CD8-positive, alpha-beta memory T cell (primary cell): ENCODE measurements at regions not wholly inside any gene's neighbourhood (a gene's known extent, or its start where the extent isn't known, plus 50 kb on each side); places are given as distances from the start of the nearest gene placed in this dataset.
A peak's percentile ranks its signal among the peaks of the same experiment; 100 is the strongest.

Source experiments
- CTCF ChIA-PET: fragments of 350-600 bp; sonication (Branson Sonifier 250); formaldehyde crosslinking; loops from one replicate; lab custom pipeline; 2021; ENCODE audit warnings: antibody characterized with exemption; lab: Charles Lee
- POLR2A ChIA-PET: fragments of 350-600 bp; sonication (Branson Sonifier 250); formaldehyde crosslinking; loops from one replicate; lab custom pipeline; 2021; ENCODE audit warnings: antibody characterized with exemption; lab: Charles Lee
- DNase-seq, 5 donors: peaks; one replicate each; pipeline versions ENCODE4 v3.0.0 to v3.0.0-alpha.2; 2020 to 2022; ENCODE audit warnings: mixed read lengths in 1 of 5
- H3K27ac ChIP-seq: one replicate; pipeline ENCODE4 v1.7.0; 2013; ENCODE audit warnings: low read depth, mild to moderate bottlenecking, low read length, moderate library complexity
- H3K27me3 ChIP-seq: 2 replicates; pipeline ENCODE4 v1.7.0; 2013; ENCODE audit warnings: low read length, mild to moderate bottlenecking; ENCODE audit not compliant: insufficient read depth, poor library complexity, severe bottlenecking
- H3K36me3 ChIP-seq: 2 replicates; pipeline ENCODE4 v1.7.0; 2013; ENCODE audit warnings: mild to moderate bottlenecking, low read length, moderate library complexity; ENCODE audit not compliant: insufficient read depth
- H3K4me1 ChIP-seq: 2 replicates; pipeline ENCODE4 v1.7.0; 2013; ENCODE audit warnings: mild to moderate bottlenecking, low read length, moderate library complexity; ENCODE audit not compliant: insufficient read depth
- H3K4me3 ChIP-seq: 2 replicates; pipeline ENCODE4 v1.7.0; 2013; ENCODE audit warnings: mild to moderate bottlenecking, low read length
- H3K9me3 ChIP-seq: 2 replicates; pipeline ENCODE4 v1.7.0; 2013; ENCODE audit warnings: mild to moderate bottlenecking, low read length
- H3K27ac Mint-ChIP-seq, 8 donors: one replicate each; pipeline ENCODE4 v1.8.0; 2020 to 2021; ENCODE audit warnings: mixed read lengths in 8 of 8, mild to moderate bottlenecking in 6 of 8, inconsistent platforms in 3 of 8, moderate library complexity in 3 of 8
- H3K27me3 Mint-ChIP-seq, 2 donors: one replicate each; pipeline ENCODE4 v1.8.0; 2020 to 2021; ENCODE audit warnings: mixed read lengths in 2 of 2, mild to moderate bottlenecking in 1 of 2, moderate library complexity in 1 of 2
- H3K36me3 Mint-ChIP-seq, 3 donors: one replicate each; pipeline ENCODE4 v1.8.0; 2020 to 2021; ENCODE audit warnings: mixed read lengths in 3 of 3, inconsistent platforms in 1 of 3, mild to moderate bottlenecking in 1 of 3
- H3K4me1 Mint-ChIP-seq, 3 donors: one replicate each; pipeline ENCODE4 v1.8.0; 2020 to 2021; ENCODE audit warnings: mixed read lengths in 3 of 3, inconsistent platforms in 1 of 3, mild to moderate bottlenecking in 1 of 3
- H3K4me3 Mint-ChIP-seq, 7 donors: one replicate each; pipeline ENCODE4 v1.8.0; 2020 to 2021; ENCODE audit warnings: mixed read lengths in 7 of 7, mild to moderate bottlenecking in 6 of 7, moderate library complexity in 4 of 7, inconsistent platforms in 2 of 7
- H3K9me3 Mint-ChIP-seq, 5 donors: one replicate each; pipeline ENCODE4 v1.8.0; 2020 to 2022; ENCODE audit warnings: mixed read lengths in 5 of 5, mild to moderate bottlenecking in 3 of 5, moderate library complexity in 2 of 5, inconsistent platforms in 1 of 5

- H3K27ac Mint-ChIP-seq, result no peak overlapping the region
- H3K9me3 ChIP-seq, result no peaks in the 10 kb centered on the region
- H3K27me3 ChIP-seq, result no peaks in the 10 kb centered on the region
- peaks cover 0 to 3% of the 10 kb centered on the region in 2 donors for H3K27me3 Mint-ChIP-seq
- no peaks in the 10 kb centered on the region for H3K4me1 ChIP-seq
- no peaks in the 10 kb centered on the region for H3K4me1 Mint-ChIP-seq
- H3K36me3 Mint-ChIP-seq, result no peaks in the 10 kb centered on the region
- no peak overlapping the region for H3K4me3 ChIP-seq
- no peaks in the 10 kb centered on the region for H3K36me3 ChIP-seq
- H3K9me3 Mint-ChIP-seq, result no peaks in the 10 kb centered on the region
- no peak for DNase-seq
- ChIA-PET CTCF (no interaction called here), POLR2A (no interaction called here)
- H3K4me3 Mint-ChIP-seq, result no peak overlapping the region
- no peak overlapping the region for H3K27ac ChIP-seq
Measured at GRCh38 chr4:89486673-89487072, 179.1 kb upstream of the GPRIN3 start.

- Mint-ChIP-seq H3K9me3 (no peaks in the 10 kb centered on the region), H3K36me3 (no peaks in the 10 kb centered on the region), H3K4me1 (no peaks in the 10 kb centered on the region), H3K27ac (no peak overlapping the region), H3K27me3 (peaks cover 1 to 3% of the 10 kb centered on the region in 2 donors), H3K4me3 (no peak overlapping the region)
- Histone ChIP-seq H3K36me3 (no peaks in the 10 kb centered on the region), H3K9me3 (no peaks in the 10 kb centered on the region), H3K4me1 (no peaks in the 10 kb centered on the region), H3K4me3 (no peak overlapping the region), H3K27me3 (no peaks in the 10 kb centered on the region), H3K27ac (no peak overlapping the region)
- no peak for DNase-seq
- CTCF ChIA-PET, result no interaction called here
- POLR2A ChIA-PET, result no interaction called here
Measured at GRCh38 chr4:89486042-89486441, 178.4 kb upstream of the GPRIN3 start.

- peaks cover 0 to 7% (median 0%) of the 10 kb centered on the region in 5 donors for H3K9me3 Mint-ChIP-seq
- Histone ChIP-seq H3K4me3 (no peak overlapping the region), H3K27ac (no peak overlapping the region), H3K36me3 (no peaks in the 10 kb centered on the region), H3K9me3 (no peaks in the 10 kb centered on the region), H3K4me1 (no peaks in the 10 kb centered on the region), H3K27me3 (no peaks in the 10 kb centered on the region)
- H3K36me3 Mint-ChIP-seq, result peaks cover 0 to 9% (median 0%) of the 10 kb centered on the region in 3 donors
- no peaks in the 10 kb centered on the region for H3K4me1 Mint-ChIP-seq
- peaks cover 3 to 5% of the 10 kb centered on the region in 2 donors for H3K27me3 Mint-ChIP-seq
- ChIA-PET POLR2A (no interaction called here), CTCF (no interaction called here)
- no peak overlapping the region for H3K4me3 Mint-ChIP-seq
- no peak overlapping the region for H3K27ac Mint-ChIP-seq
- no peak for DNase-seq
Measured at GRCh38 chr4:89483833-89484232, 176.2 kb upstream of the GPRIN3 start.

- H3K4me3 Mint-ChIP-seq, result no peak overlapping the region
- H3K27ac Mint-ChIP-seq, result peak overlapping the region in 1 of 8 donors; percentile 28
- Histone ChIP-seq H3K27ac (no peak overlapping the region), H3K4me3 (no peak overlapping the region), H3K4me1 (no peaks in the 10 kb centered on the region), H3K27me3 (no peaks in the 10 kb centered on the region), H3K36me3 (no peaks in the 10 kb centered on the region), H3K9me3 (no peaks in the 10 kb centered on the region)
- DNase-seq, result no peak
- ChIA-PET CTCF (no interaction called here), POLR2A (no interaction called here)
- peaks cover 0 to 7% (median 0%) of the 10 kb centered on the region in 5 donors for H3K9me3 Mint-ChIP-seq
- no peaks in the 10 kb centered on the region for H3K4me1 Mint-ChIP-seq
- H3K36me3 Mint-ChIP-seq, result peaks cover 0 to 9% (median 0%) of the 10 kb centered on the region in 3 donors
- peaks cover 3 to 5% of the 10 kb centered on the region in 2 donors for H3K27me3 Mint-ChIP-seq
Measured at GRCh38 chr4:89482926-89483595, 175.5 kb upstream of the GPRIN3 start.

GRCh38 chr4:89482251-89482650 is 174.7 kb upstream of the GPRIN3 start:
- no peak for DNase-seq
- H3K36me3 ChIP-seq, result no peaks in the 10 kb centered on the region
- Mint-ChIP-seq H3K4me3 (no peak overlapping the region), H3K36me3 (peaks cover 0 to 9% (median 0%) of the 10 kb centered on the region in 3 donors), H3K27ac (no peak overlapping the region), H3K27me3 (peaks cover 5 to 8% of the 10 kb centered on the region in 2 donors), H3K9me3 (peaks cover 0 to 7% (median 0%) of the 10 kb centered on the region in 5 donors), H3K4me1 (no peaks in the 10 kb centered on the region)
- H3K9me3 ChIP-seq, result no peaks in the 10 kb centered on the region
- H3K4me3 ChIP-seq, result no peak overlapping the region
- no peaks in the 10 kb centered on the region for H3K4me1 ChIP-seq
- H3K27ac ChIP-seq, result no peak overlapping the region
- ChIA-PET CTCF (no interaction called here), POLR2A (no interaction called here)
- H3K27me3 ChIP-seq, result no peaks in the 10 kb centered on the region

GRCh38 chr4:89469930-89470375 is 162.4 kb upstream of the GPRIN3 start:
- no peaks in the 10 kb centered on the region for H3K27me3 ChIP-seq
- H3K36me3 ChIP-seq, result no peaks in the 10 kb centered on the region
- peaks cover 14 to 19% (median 16%) of the 10 kb centered on the region in 3 donors for H3K4me1 Mint-ChIP-seq
- no peaks in the 10 kb centered on the region for H3K9me3 ChIP-seq
- ChIA-PET POLR2A (no interaction called here), CTCF (no interaction called here)
- peak overlapping the region in 4 of 8 donors; percentile 2 to 52 (median 32) for H3K27ac Mint-ChIP-seq
- peak overlapping the region in 6 of 7 donors; percentile 4 to 67 (median 48) for H3K4me3 Mint-ChIP-seq
- no peak overlapping the region for H3K27ac ChIP-seq
- H3K4me1 ChIP-seq, result peaks cover 17% of the 10 kb centered on the region
- H3K27me3 Mint-ChIP-seq, result no peaks in the 10 kb centered on the region
- no peak overlapping the region for H3K4me3 ChIP-seq
- peak in 2 of 5 donors; percentile 3 to 17 for DNase-seq
- no peaks in the 10 kb centered on the region for H3K9me3 Mint-ChIP-seq
- H3K36me3 Mint-ChIP-seq, result no peaks in the 10 kb centered on the region

- Mint-ChIP-seq H3K36me3 (no peaks in the 10 kb centered on the region), H3K9me3 (no peaks in the 10 kb centered on the region), H3K27me3 (no peaks in the 10 kb centered on the region), H3K4me3 (peak overlapping the region in 1 of 7 donors; percentile 54), H3K4me1 (peaks cover 14 to 19% (median 16%) of the 10 kb centered on the region in 3 donors), H3K27ac (peak overlapping the region in 1 of 8 donors; percentile 47)
- peaks cover 17% of the 10 kb centered on the region for H3K4me1 ChIP-seq
- no peaks in the 10 kb centered on the region for H3K9me3 ChIP-seq
- ChIA-PET CTCF (no interaction called here), POLR2A (no interaction called here)
- no peak for DNase-seq
- no peak overlapping the region for H3K27ac ChIP-seq
- H3K4me3 ChIP-seq, result no peak overlapping the region
- no peaks in the 10 kb centered on the region for H3K36me3 ChIP-seq
- no peaks in the 10 kb centered on the region for H3K27me3 ChIP-seq
Measured at GRCh38 chr4:89469516-89469915, 161.9 kb upstream of the GPRIN3 start.

GRCh38 chr4:89468602-89469001 is 161.0 kb upstream of the GPRIN3 start:
- no peaks in the 10 kb centered on the region for H3K36me3 Mint-ChIP-seq
- no peak overlapping the region for H3K4me3 ChIP-seq
- H3K4me1 Mint-ChIP-seq, result peaks cover 14 to 19% (median 16%) of the 10 kb centered on the region in 3 donors
- H3K9me3 Mint-ChIP-seq, result no peaks in the 10 kb centered on the region
- no peaks in the 10 kb centered on the region for H3K27me3 Mint-ChIP-seq
- no peak for DNase-seq
- H3K36me3 ChIP-seq, result no peaks in the 10 kb centered on the region
- CTCF ChIA-PET, result no interaction called here
- H3K4me1 ChIP-seq, result peaks cover 17% of the 10 kb centered on the region
- H3K9me3 ChIP-seq, result no peaks in the 10 kb centered on the region
- H3K27ac ChIP-seq, result no peak overlapping the region
- H3K27me3 ChIP-seq, result no peaks in the 10 kb centered on the region
- H3K4me3 Mint-ChIP-seq, result peak overlapping the region in 1 of 7 donors; percentile 12
- no peak overlapping the region for H3K27ac Mint-ChIP-seq
- POLR2A ChIA-PET, result no interaction called here
